Hematopoietic multipotent progenitor cell treated with erythropoietin and hydrocortisone succinate and interleukin-3 and kit ligand, for 6 days (in vitro differentiated cells): ENCODE measurements at regions not wholly inside any gene's neighbourhood (a gene's known extent, or its start where the extent isn't known, plus 50 kb on each side); places are given as distances from the start of the nearest gene placed in this dataset.

ENCODE experiments used
- DNase-seq: peaks from one replicate; pipeline ENCODE4 v3.0.0-alpha.2; 2015

GRCh38 chr11:70522593-70523311, 124.4 kb downstream of the CTTN start:
- DNase-seq, result no peak

GRCh38 chr11:70523384-70524095, 125.2 kb downstream of the CTTN start:
- no peak for DNase-seq

- no peak for DNase-seq
Observed at GRCh38 chr11:70524096-70524922, 126.0 kb downstream of the CTTN start.

- DNase-seq, result no peak
Observed at GRCh38 chr11:70525006-70525405, 126.7 kb downstream of the CTTN start.

- no peak for DNase-seq
Observed at GRCh38 chr11:70525466-70525865, 127.1 kb downstream of the CTTN start.

GRCh38 chr11:70526116-70527045, 128.1 kb downstream of the CTTN start:
- DNase-seq, result no peak

- no peak for DNase-seq
Observed at GRCh38 chr11:70527046-70527395, 128.7 kb downstream of the CTTN start.

- no peak for DNase-seq
Observed at GRCh38 chr11:70527429-70528045, 129.2 kb downstream of the CTTN start.

- no peak for DNase-seq
Observed at GRCh38 chr11:70528046-70528793, 129.9 kb downstream of the CTTN start.

GRCh38 chr11:70528794-70529580, 130.7 kb downstream of the CTTN start:
- no peak for DNase-seq

- DNase-seq, result no peak
Observed at GRCh38 chr11:70530010-70530409, 131.7 kb downstream of the CTTN start.

- DNase-seq, result no peak
Observed at GRCh38 chr11:70530629-70531185, 132.4 kb downstream of the CTTN start.

- no peak for DNase-seq
Observed at GRCh38 chr11:70531281-70532065, 133.1 kb downstream of the CTTN start.

- DNase-seq, result no peak
Observed at GRCh38 chr11:70532066-70532440, 133.7 kb downstream of the CTTN start.

GRCh38 chr11:70532731-70533130, 134.4 kb downstream of the CTTN start:
- DNase-seq, result no peak

GRCh38 chr11:70535191-70535971, 137.1 kb downstream of the CTTN start:
- DNase-seq, result no peak

GRCh38 chr11:70536051-70536877, 137.9 kb downstream of the CTTN start:
- DNase-seq, result no peak
